ENCODE measurements at regions not wholly inside any gene's neighbourhood (a gene's known extent, or its start where the extent isn't known, plus 50 kb on each side); places are given as distances from the start of the nearest gene placed in this dataset.

- no peak for TF ChIP-seq CTCF (IDR thresholded peaks at IDR 0.05)
- TF ChIP-seq POLR2A (IDR thresholded peaks at IDR 0.05), result no peak
Measured at GRCh38 chr11:116278076-116278475, 494.7 kb downstream of the BUD13 start.
